Liver (tissue), 8 donors: ENCODE measurements at regions not wholly inside any gene's neighbourhood (a gene's known extent, or its start where the extent isn't known, plus 50 kb on each side); places are given as distances from the start of the nearest gene placed in this dataset.

Experiments used
- DNase-seq: peaks from one replicate; pipeline ENCODE4 v3.0.0-alpha.2; 2017; ENCODE audit warnings: low spot score
- H3K27ac ChIP-seq, 2 donors: one replicate each; pipeline ENCODE4 v1.7.0; 2013; ENCODE audit warnings: inconsistent platforms in 2 of 2, low read length in 2 of 2, control low read depth in 1 of 2, low read depth in 1 of 2, mild to moderate bottlenecking in 1 of 2
- H3K27me3 ChIP-seq, 4 donors: one replicate each; pipeline versions ENCODE4 v1.6.1 to v1.7.0; 2013; ENCODE audit warnings: low read length in 3 of 4, inconsistent platforms in 1 of 4, mild to moderate bottlenecking in 1 of 4, moderate library complexity in 1 of 4; ENCODE audit not compliant: control insufficient read depth in 4 of 4, insufficient read depth in 4 of 4
- H3K36me3 ChIP-seq, 4 donors: one replicate each; pipeline versions ENCODE4 v1.6.1 to v1.7.0; 2013; ENCODE audit warnings: low read length in 3 of 4, mild to moderate bottlenecking in 3 of 4, low read depth in 1 of 4, moderate library complexity in 1 of 4; ENCODE audit not compliant: control insufficient read depth in 4 of 4, insufficient read depth in 3 of 4
- H3K4me1 ChIP-seq, 4 donors: one replicate each; pipeline versions ENCODE4 v1.6.1 to v1.7.0; 2013; ENCODE audit warnings: low read length in 3 of 4, mild to moderate bottlenecking in 3 of 4, moderate library complexity in 1 of 4; ENCODE audit not compliant: control insufficient read depth in 4 of 4, insufficient read depth in 4 of 4
- H3K4me3 ChIP-seq, 3 donors: one replicate each; pipeline versions ENCODE4 v1.6.1 to v1.7.0; 2013; ENCODE audit warnings: low read length in 3 of 3, control low read depth in 1 of 3, low read depth in 1 of 3, mild to moderate bottlenecking in 1 of 3
- H3K9ac ChIP-seq, 2 donors: one replicate each; pipeline ENCODE4 v1.7.0; 2013; ENCODE audit warnings: low read length in 2 of 2, mild to moderate bottlenecking in 2 of 2, moderate library complexity in 2 of 2, control low read depth in 1 of 2, low read depth in 1 of 2
- H3K9me3 ChIP-seq, 4 donors: one replicate each; pipeline versions ENCODE4 v1.6.1 to v1.7.0; 2013; ENCODE audit warnings: low read length in 3 of 4; ENCODE audit not compliant: control insufficient read depth in 4 of 4
- EGR1 ChIP-seq, 2 donors: IDR thresholded peaks; 2 replicates each; pipeline ENCODE4 v1.6.1; 2016 to 2018; ENCODE audit warnings: antibody characterized with exemption in 2 of 2, low read depth in 2 of 2
- FOXA1 ChIP-seq: IDR thresholded peaks from 2 replicates; pipeline ENCODE4 v1.6.1; 2016; ENCODE audit warnings: antibody characterized with exemption
- FOXA2 ChIP-seq: IDR thresholded peaks from 2 replicates; pipeline ENCODE4 v1.6.1; 2016; ENCODE audit warnings: antibody characterized with exemption
- GABPA ChIP-seq, 2 donors: IDR thresholded peaks in 1 of 2; conservative IDR thresholded peaks in 1 of 2; 2 replicates each; pipeline ENCODE4 v1.6.1; 2016; ENCODE audit warnings: antibody characterized with exemption in 2 of 2, mild to moderate bottlenecking in 1 of 2, moderate library complexity in 1 of 2
- HNF4A ChIP-seq, 2 donors: conservative IDR thresholded peaks; 2 replicates each; pipeline ENCODE4 v1.6.1; 2016; ENCODE audit warnings: antibody characterized with exemption in 2 of 2, mild to moderate bottlenecking in 2 of 2
- HNF4G ChIP-seq: IDR thresholded peaks from 2 replicates; pipeline ENCODE4 v1.6.1; 2016; ENCODE audit warnings: antibody characterized with exemption
- JUND ChIP-seq, 2 donors: IDR thresholded peaks; 2 replicates each; pipeline ENCODE4 v1.6.1; 2016; ENCODE audit warnings: antibody characterized with exemption in 2 of 2
- NR2F2 ChIP-seq: IDR thresholded peaks from 2 replicates; pipeline ENCODE4 v1.6.1; 2016; ENCODE audit warnings: antibody characterized with exemption
- RAD21 ChIP-seq, 2 donors: IDR thresholded peaks; 2 replicates each; pipeline ENCODE4 v1.6.1; 2016; ENCODE audit warnings: antibody characterized with exemption in 2 of 2, mild to moderate bottlenecking in 2 of 2
- RXRA ChIP-seq, 2 donors: IDR thresholded peaks; 2 replicates each; pipeline ENCODE4 v1.6.1; 2017 to 2018; ENCODE audit warnings: antibody characterized with exemption in 2 of 2, mild to moderate bottlenecking in 1 of 2
- SP1 ChIP-seq: IDR thresholded peaks from 2 replicates; pipeline ENCODE4 v1.6.1; 2018; ENCODE audit warnings: antibody characterized with exemption, mild to moderate bottlenecking
- TAF1 ChIP-seq: conservative IDR thresholded peaks from 2 replicates; pipeline ENCODE4 v1.6.1; 2016; ENCODE audit warnings: antibody characterized with exemption, mild to moderate bottlenecking
- YY1 ChIP-seq: IDR thresholded peaks from 2 replicates; pipeline ENCODE4 v1.6.1; 2016; ENCODE audit warnings: antibody characterized with exemption, mild to moderate bottlenecking
- WGBS: extraction: QIAGEN DNeasy Blood & Tissue Kit; methylation state at CpG from one replicate; pipeline ENCODE4 v1.1.7; 2013; 5-methylcytosine and 5-hydroxymethylcytosine counted together
- TF ChIP-seq, protein P1 (sequence below): IDR thresholded peaks from 2 replicates; pipeline ENCODE4 v1.6.1; 2016; ENCODE audit warnings: antibody characterized with exemption
- TF ChIP-seq, protein P2 (sequence below): IDR thresholded peaks from 2 replicates; pipeline ENCODE4 v1.6.1; 2016; ENCODE audit warnings: antibody characterized with exemption
- TF ChIP-seq, protein P3 (sequence below): IDR thresholded peaks from 2 replicates; pipeline ENCODE4 v1.6.1; 2016; ENCODE audit warnings: antibody characterized with exemption, mild to moderate bottlenecking
- TF ChIP-seq, protein P4 (sequence below): fragments of 150-350 bp; IDR thresholded peaks from 2 replicates; pipeline ENCODE4 v1.5.1; 2017; ENCODE audit warnings: improper control_type of control experiment, low read depth, low read length; ENCODE audit not compliant: missing input control
- TF ChIP-seq, protein P5 (sequence below): IDR thresholded peaks from 2 replicates; pipeline ENCODE4 v1.6.1; 2016; ENCODE audit warnings: antibody characterized with exemption
- donor health status: healthy.
- donor health status: healthy.
- donor health status: healthy.
- donor health status: healthy.
- donor health status: healthy.

DNA sequence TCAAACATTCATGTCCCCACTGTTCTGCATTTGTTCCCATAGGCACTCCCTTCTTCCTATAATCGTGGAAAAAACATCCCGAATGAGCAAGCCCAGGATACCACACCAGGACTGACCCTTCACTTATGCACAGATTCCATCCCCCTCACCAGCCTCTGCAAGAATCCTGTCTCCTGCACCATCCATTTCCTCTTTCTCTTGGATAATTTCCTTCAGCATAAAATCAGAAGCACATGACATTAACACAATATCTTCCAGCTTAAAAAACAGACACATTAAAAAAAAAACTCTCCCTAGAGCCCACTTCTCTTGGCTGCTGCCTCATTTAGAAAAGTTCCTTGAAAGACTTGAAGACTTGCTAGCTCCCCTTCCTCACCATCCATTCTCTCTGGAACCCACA, 120.9 kb upstream of the CPSF6 start:
- WGBS = 82% methylated on average over 2 of the region's 2 CpGs
- H3K4me3 ChIP-seq = no peak overlapping the region
- no peaks in the 10 kb centered on the region for H3K9me3 ChIP-seq
- H3K4me1 ChIP-seq = no peaks in the 10 kb centered on the region
- H3K9ac ChIP-seq = no peak overlapping the region
- H3K36me3 ChIP-seq = no peaks in the 10 kb centered on the region
- no peak for DNase-seq
- no peak overlapping the region for H3K27ac ChIP-seq
- TF ChIP-seq FOXA2 (no peak), EGR1 (IDR thresholded peaks at IDR 0.05; ENCODE audit: low read depth in 2 of 2) (no peak), RXRA (IDR thresholded peaks at IDR 0.05) (no peak), YY1 (no peak), TAF1 (no peak), HNF4G (no peak), NR2F2 (no peak), GABPA (IDR thresholded peaks at IDR 0.05 in 1 of 2, conservative IDR thresholded peaks at IDR 0.05 in 1 of 2) (no peak), HNF4A (conservative IDR thresholded peaks at IDR 0.05) (no peak), RAD21 (IDR thresholded peaks at IDR 0.05) (no peak)
- TF ChIP-seq, protein P1, sequence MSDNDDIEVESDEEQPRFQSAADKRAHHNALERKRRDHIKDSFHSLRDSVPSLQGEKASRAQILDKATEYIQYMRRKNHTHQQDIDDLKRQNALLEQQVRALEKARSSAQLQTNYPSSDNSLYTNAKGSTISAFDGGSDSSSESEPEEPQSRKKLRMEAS = no peak
- TF ChIP-seq, protein P2, sequence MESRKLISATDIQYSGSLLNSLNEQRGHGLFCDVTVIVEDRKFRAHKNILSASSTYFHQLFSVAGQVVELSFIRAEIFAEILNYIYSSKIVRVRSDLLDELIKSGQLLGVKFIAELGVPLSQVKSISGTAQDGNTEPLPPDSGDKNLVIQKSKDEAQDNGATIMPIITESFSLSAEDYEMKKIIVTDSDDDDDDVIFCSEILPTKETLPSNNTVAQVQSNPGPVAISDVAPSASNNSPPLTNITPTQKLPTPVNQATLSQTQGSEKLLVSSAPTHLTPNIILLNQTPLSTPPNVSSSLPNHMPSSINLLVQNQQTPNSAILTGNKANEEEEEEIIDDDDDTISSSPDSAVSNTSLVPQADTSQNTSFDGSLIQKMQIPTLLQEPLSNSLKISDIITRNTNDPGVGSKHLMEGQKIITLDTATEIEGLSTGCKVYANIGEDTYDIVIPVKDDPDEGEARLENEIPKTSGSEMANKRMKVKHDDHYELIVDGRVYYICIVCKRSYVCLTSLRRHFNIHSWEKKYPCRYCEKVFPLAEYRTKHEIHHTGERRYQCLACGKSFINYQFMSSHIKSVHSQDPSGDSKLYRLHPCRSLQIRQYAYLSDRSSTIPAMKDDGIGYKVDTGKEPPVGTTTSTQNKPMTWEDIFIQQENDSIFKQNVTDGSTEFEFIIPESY = no peak
- TF ChIP-seq, protein P3, sequence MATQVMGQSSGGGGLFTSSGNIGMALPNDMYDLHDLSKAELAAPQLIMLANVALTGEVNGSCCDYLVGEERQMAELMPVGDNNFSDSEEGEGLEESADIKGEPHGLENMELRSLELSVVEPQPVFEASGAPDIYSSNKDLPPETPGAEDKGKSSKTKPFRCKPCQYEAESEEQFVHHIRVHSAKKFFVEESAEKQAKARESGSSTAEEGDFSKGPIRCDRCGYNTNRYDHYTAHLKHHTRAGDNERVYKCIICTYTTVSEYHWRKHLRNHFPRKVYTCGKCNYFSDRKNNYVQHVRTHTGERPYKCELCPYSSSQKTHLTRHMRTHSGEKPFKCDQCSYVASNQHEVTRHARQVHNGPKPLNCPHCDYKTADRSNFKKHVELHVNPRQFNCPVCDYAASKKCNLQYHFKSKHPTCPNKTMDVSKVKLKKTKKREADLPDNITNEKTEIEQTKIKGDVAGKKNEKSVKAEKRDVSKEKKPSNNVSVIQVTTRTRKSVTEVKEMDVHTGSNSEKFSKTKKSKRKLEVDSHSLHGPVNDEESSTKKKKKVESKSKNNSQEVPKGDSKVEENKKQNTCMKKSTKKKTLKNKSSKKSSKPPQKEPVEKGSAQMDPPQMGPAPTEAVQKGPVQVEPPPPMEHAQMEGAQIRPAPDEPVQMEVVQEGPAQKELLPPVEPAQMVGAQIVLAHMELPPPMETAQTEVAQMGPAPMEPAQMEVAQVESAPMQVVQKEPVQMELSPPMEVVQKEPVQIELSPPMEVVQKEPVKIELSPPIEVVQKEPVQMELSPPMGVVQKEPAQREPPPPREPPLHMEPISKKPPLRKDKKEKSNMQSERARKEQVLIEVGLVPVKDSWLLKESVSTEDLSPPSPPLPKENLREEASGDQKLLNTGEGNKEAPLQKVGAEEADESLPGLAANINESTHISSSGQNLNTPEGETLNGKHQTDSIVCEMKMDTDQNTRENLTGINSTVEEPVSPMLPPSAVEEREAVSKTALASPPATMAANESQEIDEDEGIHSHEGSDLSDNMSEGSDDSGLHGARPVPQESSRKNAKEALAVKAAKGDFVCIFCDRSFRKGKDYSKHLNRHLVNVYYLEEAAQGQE = no peak
- TF ChIP-seq, protein P4, sequence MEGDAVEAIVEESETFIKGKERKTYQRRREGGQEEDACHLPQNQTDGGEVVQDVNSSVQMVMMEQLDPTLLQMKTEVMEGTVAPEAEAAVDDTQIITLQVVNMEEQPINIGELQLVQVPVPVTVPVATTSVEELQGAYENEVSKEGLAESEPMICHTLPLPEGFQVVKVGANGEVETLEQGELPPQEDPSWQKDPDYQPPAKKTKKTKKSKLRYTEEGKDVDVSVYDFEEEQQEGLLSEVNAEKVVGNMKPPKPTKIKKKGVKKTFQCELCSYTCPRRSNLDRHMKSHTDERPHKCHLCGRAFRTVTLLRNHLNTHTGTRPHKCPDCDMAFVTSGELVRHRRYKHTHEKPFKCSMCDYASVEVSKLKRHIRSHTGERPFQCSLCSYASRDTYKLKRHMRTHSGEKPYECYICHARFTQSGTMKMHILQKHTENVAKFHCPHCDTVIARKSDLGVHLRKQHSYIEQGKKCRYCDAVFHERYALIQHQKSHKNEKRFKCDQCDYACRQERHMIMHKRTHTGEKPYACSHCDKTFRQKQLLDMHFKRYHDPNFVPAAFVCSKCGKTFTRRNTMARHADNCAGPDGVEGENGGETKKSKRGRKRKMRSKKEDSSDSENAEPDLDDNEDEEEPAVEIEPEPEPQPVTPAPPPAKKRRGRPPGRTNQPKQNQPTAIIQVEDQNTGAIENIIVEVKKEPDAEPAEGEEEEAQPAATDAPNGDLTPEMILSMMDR = no peak
- TF ChIP-seq, protein P5, sequence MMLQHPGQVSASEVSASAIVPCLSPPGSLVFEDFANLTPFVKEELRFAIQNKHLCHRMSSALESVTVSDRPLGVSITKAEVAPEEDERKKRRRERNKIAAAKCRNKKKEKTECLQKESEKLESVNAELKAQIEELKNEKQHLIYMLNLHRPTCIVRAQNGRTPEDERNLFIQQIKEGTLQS = no peak
- no peaks in the 10 kb centered on the region for H3K27me3 ChIP-seq

DNA sequence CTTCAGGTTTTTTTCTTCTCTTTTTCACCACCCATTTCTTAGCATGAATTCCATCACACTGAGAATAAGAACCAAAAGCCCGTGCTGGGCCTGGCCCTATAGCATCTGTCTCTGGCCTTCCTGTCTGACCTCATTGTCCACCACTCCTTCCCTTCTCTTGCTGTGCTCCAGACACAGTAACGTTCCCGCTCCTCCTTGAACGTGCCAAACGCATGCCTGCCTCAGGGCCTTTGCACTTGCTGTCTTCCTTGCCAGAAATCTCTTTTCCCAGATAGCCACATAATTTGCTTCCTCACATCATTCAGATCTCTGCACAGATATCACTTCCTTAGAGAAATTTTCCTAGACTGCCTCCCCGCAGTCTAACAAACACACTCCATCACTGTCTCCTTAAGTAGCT, 119.6 kb upstream of the CPSF6 start:
- Histone ChIP-seq H3K36me3 (no peaks in the 10 kb centered on the region), H3K9me3 (no peaks in the 10 kb centered on the region), H3K4me1 (peaks cover 0 to 3% (median 1%) of the 10 kb centered on the region in 4 donors), H3K27ac (no peak overlapping the region), H3K27me3 (no peaks in the 10 kb centered on the region), H3K9ac (no peak overlapping the region), H3K4me3 (no peak overlapping the region)
- WGBS = 89% methylated on average over 6 of the region's 6 CpGs
- no peak for DNase-seq
- TF ChIP-seq, protein P2 = no peak
- TF ChIP-seq NR2F2 (no peak), FOXA2 (no peak), HNF4G (no peak), EGR1 (IDR thresholded peaks at IDR 0.05; ENCODE audit: low read depth in 2 of 2) (no peak), JUND (IDR thresholded peaks at IDR 0.05) (no peak), GABPA (IDR thresholded peaks at IDR 0.05 in 1 of 2, conservative IDR thresholded peaks at IDR 0.05 in 1 of 2) (no peak), SP1 (no peak), FOXA1 (no peak), YY1 (no peak), RAD21 (IDR thresholded peaks at IDR 0.05) (no peak)
- TF ChIP-seq, protein P4 = no peak
